Fibroblast of skin of right quadriceps (primary cell): ENCODE measurements at regions not wholly inside any gene's neighbourhood (a gene's known extent, or its start where the extent isn't known, plus 50 kb on each side); places are given as distances from the start of the nearest gene placed in this dataset.
"Not testable (repeated sequence)": the region's sequence is repeated elsewhere in the genome, so short reads cannot be mapped to it uniquely, and the experiment has no call there.

Experiments
- DNase-seq: peaks from one replicate; pipeline ENCODE4 v3.0.0-alpha.2; 2013

- not testable (repeated sequence) for DNase-seq
Observed at GRCh38 chr9:108393481-108394001, 462.2 kb downstream of the ACTL7B start.

- DNase-seq: no peak
Observed at GRCh38 chr9:108392877-108393276, 462.9 kb downstream of the ACTL7B start.

DNA sequence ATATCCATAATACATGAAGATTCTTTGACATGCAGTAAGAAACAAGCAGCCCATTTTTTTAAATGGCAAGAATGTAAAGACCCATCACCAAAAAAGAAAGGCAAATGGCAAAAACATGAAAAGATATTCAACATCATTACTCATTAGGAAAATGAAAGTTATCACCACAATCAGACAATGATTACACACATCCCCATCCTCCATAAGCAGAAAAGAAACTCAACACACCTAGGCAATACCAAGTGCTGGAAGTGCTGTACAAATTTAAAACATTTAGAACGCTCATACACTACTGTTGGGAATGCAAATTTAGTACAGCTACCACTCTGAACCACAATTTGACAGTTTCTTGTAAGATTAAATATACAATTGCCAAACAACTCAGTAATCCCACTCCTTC is 466.7 kb downstream of the ACTL7B start:
- no peak for DNase-seq

DNA sequence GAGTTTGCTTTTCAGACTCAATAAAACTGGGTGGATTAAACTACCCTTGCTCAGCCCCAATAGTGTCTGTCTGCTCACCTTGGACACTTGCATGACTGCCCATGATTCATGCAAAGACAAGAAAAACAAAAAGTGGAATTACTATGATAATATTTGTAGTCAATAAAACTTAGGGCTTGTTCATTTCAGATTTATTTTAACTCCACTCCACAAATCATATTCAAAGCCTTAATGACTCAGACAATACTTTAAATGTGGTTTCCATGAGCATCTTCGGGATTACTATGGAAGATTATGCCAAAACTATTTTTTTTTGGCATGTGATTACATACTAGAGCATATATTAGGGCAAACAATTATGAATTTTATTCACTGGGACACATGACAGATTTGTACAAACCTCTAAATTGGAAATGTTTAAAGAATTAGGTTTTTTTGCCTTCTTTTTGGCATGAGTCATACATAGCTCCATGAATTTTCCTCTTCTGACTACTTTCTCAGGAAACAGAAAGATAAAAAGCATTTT is 468.9 kb downstream of the ACTL7B start:
- peak; percentile 91 for DNase-seq

DNA sequence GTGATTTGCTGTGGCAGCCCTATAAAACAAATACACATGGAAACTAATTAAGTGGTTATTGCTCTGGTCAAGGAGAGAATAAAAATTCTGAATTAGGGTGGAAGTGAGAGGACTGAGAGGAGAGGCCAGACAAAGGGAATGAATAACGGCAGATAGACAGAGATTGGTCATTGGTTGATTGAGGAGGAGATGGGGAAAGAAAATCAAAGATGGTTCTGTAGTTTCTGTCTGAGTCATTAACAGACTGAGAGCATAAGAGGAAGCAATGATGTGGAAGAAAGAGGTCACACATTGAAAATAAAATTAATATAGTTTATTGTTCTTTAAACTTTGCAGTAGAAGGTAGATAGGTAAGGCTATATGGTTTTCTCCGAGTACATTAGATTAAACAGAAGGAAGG is 469.8 kb downstream of the ACTL7B start:
- DNase-seq: no peak

DNA sequence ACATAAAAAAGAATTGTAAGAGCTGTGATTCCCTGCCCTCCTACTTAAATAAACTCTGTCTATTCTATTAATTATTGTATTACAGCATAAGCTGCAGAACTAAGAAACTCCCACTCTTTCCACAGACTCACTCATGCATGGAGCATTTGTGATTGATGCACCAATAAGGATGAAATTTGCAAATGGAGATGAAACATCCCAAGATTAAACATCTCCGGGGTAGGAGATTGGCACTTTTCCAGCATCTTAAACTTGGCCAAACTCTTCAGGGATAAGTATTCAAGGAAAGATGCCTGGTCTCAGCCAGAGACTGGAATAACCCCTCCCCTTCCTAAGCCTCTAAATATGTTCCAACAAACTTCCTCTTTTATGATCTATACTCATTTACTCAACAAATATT is 472.0 kb downstream of the ACTL7B start:
- peak; percentile 18 for DNase-seq

- no peak for DNase-seq
Observed at GRCh38 chr9:108382310-108382709, 473.5 kb downstream of the ACTL7B start.

DNA sequence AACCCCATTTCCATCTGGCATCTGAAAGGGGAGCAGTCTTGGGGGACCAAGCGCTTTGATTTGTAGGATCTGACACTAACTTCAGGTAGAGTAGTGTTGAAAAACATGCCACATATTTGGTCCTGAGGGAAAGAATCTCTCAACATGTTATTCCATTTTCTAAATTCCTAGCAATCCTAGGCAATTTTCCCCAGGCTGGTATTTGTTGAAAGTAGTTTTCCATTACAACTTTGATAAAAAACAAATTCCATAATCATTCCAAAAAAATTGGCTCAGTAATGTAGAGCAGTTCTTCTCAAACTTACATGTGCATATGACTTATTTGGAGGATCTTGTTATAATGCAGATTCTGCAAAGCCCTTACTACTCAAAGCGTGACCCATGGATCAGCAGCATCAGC is 477.9 kb downstream of the ACTL7B start:
- no peak for DNase-seq

DNA sequence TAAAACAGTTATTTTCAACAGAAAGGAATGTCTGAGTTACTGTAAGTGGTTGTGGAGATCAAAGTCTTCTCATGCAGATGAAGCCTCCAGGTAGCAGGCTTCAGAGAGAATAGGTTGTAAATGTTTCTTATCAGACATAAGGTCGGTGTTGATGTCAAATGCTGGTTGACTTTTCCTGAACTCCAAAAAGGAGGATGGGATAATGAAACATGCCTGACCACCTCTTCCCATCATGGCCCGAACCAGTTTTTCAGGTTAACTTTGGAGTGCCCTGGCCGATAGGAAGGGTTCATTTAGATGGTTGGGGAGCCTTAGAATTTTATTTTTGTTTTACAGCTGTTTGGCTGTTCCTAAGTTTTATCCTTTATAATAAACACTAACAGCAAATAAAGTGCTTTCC is 478.4 kb downstream of the ACTL7B start:
- DNase-seq: no peak

DNA sequence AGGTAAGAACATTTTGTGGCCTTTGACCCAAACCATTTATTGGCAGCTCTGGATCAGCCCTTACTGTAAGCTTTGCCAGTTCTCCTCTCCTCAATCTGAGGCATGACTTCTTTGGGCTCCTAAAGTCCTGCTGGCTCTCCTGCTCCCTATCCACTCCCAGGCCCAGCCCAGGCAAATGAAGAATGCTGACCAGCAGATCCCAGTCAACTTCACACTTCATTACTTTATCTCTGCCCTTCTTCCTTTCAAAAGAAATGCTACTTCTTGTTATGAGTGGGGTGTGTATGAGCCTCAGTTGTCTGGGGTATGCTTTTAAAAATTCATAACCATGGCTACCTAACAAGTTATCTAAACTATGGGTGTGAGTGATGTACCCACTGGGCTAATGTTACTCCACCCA is 479.6 kb downstream of the ACTL7B start:
- DNase-seq: no peak

GRCh38 chr9:108374626-108375025 is 481.2 kb downstream of the ACTL7B start:
- no peak for DNase-seq

DNA sequence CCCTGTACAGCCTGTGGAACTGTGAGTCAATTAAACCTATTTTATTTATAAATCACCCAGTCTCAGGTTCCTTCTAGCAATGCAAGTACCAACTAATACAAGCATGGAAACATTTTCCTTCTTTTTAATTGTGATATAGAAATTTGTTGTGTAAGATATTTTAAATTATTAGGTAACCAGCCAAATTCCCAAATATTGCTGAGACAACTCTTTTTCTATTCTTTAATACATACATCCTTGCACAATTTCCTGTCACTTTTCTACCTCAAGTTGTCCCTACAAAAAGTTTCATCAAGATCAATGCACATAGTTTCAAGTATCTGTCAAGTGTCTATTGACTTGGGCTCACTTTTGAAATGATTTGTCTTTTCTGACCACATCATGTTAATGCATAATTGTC is 488.6 kb downstream of the ACTL7B start:
- no peak for DNase-seq

GRCh38 chr9:108363311-108363710 is 492.5 kb downstream of the ACTL7B start:
- DNase-seq: no peak

DNA sequence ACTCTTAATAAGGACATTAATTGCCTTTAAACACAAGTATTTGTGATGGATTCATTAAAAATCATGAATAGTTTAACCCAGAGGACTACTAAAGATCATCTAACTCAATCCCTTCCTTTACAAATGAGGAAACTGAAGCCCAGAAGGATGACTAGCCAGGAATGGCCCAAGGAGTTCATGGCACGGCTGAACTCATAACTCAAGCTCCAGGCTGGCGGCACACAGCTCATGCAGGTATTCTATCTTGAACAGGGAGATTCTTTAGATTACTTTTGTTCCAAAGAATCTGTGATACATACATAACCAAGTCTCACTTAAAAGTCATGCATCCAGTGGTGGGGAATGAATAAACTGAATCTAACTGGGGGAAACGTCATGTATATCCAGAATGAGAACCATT is 495.5 kb downstream of the ACTL7B start:
- no peak for DNase-seq

DNA sequence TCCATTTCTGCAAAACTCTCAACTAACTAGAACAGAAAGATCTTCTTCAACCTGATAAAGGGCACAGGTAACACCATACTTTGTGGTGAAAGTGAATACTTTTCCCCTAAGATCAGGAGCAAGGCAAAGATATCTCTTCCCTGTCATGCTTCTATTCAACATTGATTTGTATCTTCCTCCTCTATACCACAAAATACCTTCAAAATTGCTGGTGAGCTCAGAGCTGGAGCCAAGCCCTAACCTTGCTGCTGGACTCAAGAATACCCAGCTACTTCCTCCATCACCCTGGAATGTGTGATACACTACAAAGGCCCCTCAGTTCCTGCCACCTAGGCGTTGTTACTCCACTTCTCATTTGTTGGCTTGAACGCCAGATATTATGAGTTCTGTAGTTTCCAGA is 499.0 kb downstream of the ACTL7B start:
- no peak for DNase-seq

DNA sequence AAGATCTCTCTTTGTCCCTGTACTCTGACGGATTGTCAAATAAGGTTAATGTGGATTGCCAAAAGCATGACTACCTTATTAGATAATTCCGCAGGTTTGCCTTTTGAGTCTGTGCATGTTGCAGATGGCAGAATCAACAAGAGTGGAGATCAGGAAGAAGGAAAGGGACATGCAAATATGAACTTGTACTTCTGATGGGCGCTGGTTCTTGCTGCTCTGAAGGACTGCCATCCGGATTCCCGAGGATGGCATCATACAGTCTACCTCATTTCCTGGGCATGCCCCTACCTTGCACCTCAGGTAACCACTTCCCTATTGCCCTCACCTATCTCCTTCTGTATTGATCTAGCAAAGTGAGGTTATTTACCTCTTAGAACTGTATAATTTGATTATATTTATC is 504.2 kb downstream of the ACTL7B start:
- no peak for DNase-seq

- no peak for DNase-seq
Observed at GRCh38 chr9:108347463-108348188, 508.2 kb downstream of the ACTL7B start.

DNA sequence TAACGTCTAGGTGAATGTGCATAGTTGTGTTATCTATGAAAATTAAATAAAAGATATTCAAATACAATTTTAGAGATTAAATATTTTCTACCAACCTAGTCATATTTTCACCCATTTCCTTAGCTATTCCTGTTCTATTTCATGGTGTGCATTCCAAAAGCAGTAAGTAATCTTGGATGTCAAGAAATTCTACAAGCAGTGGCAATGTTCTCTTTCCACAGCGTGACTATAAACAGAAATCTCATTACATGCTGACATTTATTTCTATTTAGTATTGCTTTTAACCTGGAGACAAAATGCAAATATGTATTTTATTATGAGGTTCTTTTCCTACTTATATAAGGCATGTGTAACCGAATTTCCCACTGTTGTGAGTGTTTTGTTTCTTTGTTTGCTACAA is 510.0 kb downstream of the ACTL7B start:
- no peak for DNase-seq

DNA sequence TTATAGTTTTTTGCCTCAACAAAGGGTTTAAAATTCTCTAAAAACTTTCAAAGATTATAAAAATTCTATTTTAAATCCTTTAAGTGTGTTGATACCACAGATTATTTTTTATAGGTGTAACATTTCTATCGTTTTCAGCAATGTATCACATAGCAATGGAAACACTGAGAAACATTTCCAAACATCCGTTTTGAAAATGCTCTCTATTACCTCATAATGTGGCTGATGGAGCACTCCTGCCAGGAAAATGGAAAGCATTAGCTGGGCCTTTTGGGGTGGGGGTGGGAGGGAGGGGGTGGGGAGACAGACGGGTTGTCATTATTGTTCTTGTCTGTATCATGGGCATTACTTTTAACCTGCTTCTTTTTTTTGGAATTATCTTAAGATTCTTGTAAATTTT is 516.5 kb downstream of the ACTL7B start:
- DNase-seq: no peak

GRCh38 chr9:108336575-108336974 is 519.2 kb downstream of the ACTL7B start:
- no peak for DNase-seq

DNA sequence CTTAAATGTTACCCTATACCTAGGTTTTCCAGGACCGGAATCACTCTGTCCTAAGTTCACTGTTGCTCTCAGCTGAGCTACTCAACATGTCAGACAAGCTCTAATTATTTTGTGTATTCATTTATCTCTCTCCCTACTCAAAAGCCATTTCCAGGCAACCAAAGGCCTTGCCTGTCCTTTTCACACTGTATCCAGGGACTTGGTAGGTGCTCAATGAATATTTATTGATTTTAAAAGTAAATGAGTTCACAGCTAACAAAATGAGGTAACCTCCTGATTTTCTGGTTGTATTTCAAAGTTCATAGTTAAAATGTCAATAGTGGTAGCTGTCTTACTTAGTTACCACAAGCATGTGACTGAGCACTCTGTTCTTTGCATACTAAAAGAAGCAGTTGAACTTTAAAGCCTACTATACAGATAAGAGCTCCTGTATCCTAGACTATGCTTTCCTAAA is 522.2 kb downstream of the ACTL7B start:
- DNase-seq: no peak

DNA sequence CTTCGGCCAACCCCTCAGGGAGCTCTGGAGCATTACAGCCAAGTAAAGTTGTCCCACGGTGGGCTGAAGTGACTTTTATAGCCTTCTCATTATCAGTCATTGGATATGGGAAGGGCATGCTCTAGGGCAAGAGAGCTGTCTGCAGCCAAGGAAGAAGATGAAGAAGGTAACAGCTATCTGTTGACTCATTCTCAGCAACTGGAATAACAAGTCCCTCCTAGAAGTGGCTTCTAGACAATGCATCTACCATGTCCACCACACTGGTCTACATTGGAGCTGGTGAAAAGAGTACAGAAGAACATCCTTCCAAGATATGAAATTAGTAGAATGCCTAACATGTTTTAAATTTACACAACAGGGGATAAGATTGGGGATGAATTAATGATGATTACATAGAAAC is 524.2 kb downstream of the ACTL7B start:
- no peak for DNase-seq

- DNase-seq: no peak
Observed at GRCh38 chr9:108325406-108325805, 530.4 kb downstream of the ACTL7B start.

DNA sequence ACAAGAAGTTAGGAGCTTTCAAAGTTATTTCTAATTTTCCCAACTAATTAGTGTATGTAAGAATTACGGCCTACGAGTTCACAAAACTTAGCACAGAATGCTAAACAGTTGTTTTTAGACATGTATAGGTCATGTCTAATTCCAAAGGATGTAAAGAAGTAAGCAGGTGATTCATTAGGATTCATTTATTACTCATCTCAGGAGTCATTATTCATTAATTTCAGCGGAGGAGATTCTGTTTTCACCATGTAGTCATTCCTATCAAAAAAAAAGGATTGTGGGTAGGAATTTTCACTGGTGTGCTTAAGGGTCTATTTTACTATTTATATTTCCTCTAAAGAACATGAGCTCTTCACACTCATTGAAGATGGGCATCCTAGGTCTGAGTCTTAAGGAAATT is 532.2 kb downstream of the ACTL7B start:
- no peak for DNase-seq
